Eye (tissue), 1 donor: ENCODE measurements at regions not wholly inside any gene's neighbourhood (a gene's known extent, or its start where the extent isn't known, plus 50 kb on each side); places are given as distances from the start of the nearest gene placed in this dataset.

Source experiments
- DNase-seq: peaks from one replicate; pipeline ENCODE4 v3.0.0-alpha.2; 2015

- DNase-seq, result no peak
These were observed 150.0 kb downstream of the LRIG2 start for GRCh38 chr1:113223040-113223439.

- no peak for DNase-seq
These were observed 150.5 kb downstream of the LRIG2 start for GRCh38 chr1:113223546-113223945.

DNA sequence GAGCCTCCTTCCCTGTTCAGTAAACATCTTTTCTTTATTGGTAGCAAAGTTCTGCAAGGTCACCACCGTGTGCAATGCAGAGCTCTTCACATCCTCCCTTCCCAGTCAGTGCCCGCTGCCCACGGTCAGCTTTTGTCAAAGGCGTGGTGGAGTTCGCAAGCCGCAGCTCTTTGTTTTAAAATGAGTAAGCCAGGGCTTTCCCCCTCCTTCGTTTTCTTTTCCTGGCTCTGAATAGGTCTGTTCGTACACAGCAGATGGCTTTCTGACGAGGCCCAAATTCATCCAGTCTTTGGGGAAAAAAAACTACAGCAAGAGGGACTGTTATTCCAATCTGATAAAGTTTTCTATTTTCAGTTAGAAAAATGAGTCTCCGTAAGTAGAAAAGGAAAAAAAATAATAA is 153.2 kb downstream of the LRIG2 start:
- no peak for DNase-seq

GRCh38 chr1:113231866-113232265 is 158.4 kb upstream of the MAGI3 start:
- DNase-seq, result no peak

DNA sequence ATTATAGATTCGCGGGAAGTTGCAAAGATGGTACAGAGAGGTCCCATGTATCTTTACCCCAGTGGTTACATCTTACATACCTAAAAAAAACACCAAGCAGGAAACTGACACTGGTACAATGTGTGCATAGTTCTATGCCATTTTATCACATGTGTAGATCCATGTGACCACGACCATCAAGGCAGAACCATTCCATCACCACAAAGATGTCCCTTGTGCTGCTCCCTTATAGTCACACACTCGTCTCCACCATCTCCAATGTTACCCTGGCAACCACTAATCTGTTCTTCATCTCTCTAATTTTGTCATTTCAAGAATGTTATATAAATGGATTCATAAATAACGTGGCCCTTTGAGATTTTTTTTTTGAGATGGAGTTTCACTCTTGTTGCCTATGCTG is 156.9 kb upstream of the MAGI3 start:
- no peak for DNase-seq

GRCh38 chr1:113241237-113241636 is 149.1 kb upstream of the MAGI3 start:
- DNase-seq, result no peak

DNA sequence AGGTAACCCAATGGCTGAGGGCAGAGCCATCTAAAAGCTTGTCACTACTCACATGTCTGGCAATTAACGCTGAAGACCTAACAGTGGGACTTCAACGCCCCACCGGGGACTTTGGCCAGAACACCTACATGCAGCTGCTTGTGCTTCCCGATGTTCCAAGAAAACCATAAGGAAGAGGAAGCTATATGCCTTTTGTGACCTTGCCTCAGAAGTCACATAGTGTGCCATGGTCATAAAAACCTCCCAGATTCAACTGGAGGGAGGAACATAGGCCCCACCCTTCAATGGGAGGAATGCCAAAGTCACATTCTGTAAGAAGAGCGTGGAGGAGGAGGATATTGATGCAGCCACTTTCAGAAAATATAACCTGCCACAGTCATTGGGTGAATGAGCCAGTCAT is 147.8 kb upstream of the MAGI3 start:
- no peak for DNase-seq

DNA sequence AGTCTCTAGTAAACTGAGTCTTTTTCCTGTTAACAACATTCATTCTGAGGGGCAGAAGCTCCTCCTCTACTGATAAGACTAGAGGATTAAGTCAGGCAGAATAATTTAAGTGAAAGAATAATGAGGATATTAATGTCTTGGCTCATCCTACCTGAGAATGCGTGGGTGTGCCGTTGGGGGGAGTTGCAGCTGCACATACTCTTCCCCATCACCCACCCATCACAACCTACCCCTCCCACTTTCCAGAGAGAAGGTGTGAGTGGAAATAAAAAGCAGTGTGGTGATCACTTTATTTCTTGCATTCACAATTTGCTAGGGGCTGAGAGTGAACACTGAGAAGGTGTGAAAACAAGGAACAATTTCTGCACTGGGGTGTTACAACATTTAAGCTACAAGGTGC is 146.8 kb upstream of the MAGI3 start:
- DNase-seq, result no peak

- no peak for DNase-seq
These were observed 146.0 kb upstream of the MAGI3 start for GRCh38 chr1:113244112-113244820.

DNA sequence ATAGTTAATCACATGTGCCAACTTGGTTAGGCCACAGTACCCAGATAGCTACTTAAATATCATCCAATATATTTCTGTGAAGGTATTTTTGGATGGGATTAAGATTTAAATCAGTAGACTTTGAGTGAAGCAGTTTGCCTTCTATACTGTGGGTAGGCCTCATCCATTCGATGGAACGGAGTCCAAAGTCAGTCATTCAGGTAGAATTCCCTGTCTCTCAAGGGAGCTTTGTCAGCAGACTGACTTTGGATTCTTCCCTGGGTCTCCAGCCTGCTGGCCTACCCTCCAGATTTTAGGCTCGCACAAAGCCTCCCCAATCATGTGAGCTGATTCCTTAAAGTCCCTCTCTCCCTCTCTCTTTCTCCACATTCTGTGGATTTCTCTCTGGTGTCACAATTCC is 145.1 kb upstream of the MAGI3 start:
- no peak for DNase-seq

DNA sequence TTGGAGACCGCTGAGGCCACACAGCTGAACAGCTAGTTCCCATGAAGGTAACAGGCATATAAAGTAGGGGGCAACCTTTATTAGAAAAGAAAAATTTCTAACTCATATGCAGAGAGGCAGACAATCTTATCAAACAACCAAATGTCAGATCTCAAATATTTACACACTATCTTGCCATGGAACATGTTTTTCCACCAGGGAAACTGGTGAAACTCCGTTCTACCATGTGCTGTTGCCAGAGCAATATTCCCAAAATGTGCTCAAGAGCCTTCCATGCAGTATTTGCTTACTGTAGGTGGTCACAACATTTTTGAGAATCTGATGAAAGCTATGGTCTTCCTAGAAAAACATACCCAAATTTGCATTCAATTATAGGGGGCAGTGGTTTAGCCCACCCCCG is 143.4 kb upstream of the MAGI3 start:
- DNase-seq, result no peak

GRCh38 chr1:113247355-113247754 is 143.0 kb upstream of the MAGI3 start:
- DNase-seq, result no peak

GRCh38 chr1:113247782-113248181 is 142.5 kb upstream of the MAGI3 start:
- no peak for DNase-seq

GRCh38 chr1:113248494-113248893 is 141.8 kb upstream of the MAGI3 start:
- no peak for DNase-seq

DNA sequence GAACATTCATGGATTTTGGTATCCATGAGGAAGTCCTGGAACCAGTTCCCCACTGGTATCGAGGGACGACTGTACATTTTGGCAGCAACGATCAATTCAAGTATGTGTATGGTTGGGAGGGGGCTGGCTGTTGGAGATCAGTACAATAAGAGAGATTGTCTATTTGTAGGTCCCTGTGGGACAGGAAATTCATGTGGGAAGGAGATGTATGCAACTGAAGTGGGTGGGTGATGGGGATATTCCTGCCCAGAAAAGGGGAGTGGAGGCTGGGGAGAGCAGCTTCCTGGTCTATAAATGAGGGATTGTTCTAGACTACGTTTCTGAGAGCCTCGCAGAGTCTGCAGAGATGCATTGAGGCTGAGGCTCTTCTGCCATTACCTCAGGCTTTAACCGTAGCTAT is 140.2 kb upstream of the MAGI3 start:
- no peak for DNase-seq

DNA sequence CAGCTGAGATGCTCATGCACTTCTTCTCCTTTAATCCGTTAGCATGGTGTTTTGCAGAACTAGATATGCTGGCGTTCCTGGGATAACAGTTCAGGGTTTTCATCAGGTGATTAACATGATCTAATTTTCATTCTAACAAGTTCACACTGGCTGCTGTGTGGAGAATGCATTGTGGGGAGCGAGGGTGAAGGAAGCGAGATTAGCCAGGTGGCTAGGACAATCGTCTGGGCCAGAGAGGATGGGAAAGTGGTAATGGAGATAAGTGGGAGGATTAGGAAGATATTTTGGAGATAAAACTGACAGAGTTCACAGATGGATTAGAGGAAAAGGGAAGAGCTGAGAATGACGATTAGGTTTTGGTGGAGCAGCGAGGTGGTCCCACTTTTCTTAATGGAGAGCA is 138.1 kb upstream of the MAGI3 start:
- no peak for DNase-seq

DNA sequence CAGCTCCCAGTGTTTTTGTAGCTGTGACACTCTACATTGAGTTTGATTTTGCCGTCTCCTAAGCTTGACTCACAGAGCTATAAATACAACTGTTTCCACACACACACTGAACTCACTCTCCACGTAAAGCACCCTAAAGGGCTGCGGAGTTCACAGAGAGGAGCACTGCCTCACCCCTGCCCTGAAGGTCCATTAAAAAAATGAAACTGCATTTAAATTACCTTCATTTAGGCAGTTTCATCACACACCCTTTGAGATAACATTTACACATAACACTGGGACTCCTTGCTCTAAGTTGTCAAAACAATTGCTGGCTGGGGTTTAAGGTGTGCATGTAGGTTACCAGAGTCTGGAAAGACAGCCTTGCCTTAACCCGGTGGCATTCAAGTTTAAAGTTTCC is 137.1 kb upstream of the MAGI3 start:
- no peak for DNase-seq

- peak; percentile 39 for DNase-seq
These were observed 136.7 kb upstream of the MAGI3 start for GRCh38 chr1:113253590-113253989.

DNA sequence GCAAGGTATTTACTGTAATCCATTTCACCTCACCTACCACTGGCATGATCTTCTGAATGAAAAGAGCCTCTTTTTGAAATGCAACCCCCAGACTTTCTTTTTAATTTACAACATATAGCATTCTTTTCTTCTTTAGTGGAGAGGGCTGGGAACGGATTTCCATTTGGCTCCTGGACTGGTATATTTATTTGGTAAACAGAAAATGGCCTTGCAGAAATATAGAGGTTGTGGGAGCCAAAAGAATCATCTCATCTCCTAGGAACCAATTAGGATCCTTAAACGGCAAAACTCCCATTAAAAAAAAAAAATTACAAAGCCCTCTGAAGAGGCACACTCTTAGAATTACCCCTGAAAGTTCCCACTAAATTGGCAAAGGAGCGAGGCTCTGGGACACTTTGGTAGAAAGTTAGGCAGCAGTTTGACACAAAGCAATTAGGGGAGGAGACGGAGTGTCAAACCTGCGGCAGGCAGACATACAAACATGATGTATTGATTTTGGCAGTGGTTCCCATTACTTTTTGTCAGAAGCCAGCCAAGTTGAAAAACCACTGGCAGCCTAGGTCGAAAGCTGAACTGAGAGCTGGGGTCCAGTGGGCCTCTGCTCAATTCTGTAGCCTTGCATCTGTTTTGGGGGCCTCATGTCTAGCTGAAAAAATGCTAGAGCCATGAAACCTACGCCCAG is 135.1 kb upstream of the MAGI3 start:
- peak; percentile 81 for DNase-seq

- DNase-seq, result peak; percentile 79
These were observed 134.5 kb upstream of the MAGI3 start for GRCh38 chr1:113255720-113256347.

- DNase-seq, result no peak
These were observed 134.0 kb upstream of the MAGI3 start for GRCh38 chr1:113256348-113256729.

- no peak for DNase-seq
These were observed 130.3 kb upstream of the MAGI3 start for GRCh38 chr1:113259988-113260387.

DNA sequence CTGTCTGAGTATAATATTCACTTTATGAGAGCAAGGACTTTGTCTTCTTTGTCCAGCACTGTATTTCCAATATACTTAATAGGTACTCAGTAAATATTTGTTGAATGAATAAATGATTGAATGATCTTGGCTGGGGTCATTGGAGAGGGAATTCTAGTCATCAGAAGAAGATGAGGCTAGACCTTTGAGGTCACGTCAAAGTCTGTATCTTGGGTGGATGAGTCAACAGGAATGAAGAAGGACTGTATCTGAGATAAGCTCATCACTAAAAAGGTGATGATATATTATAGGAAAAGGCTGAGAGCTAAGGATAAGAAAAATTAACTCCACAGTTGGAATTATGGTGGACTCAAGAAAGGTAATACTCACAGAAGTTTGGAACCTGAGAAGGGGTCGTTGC is 125.1 kb upstream of the MAGI3 start:
- DNase-seq, result no peak

DNA sequence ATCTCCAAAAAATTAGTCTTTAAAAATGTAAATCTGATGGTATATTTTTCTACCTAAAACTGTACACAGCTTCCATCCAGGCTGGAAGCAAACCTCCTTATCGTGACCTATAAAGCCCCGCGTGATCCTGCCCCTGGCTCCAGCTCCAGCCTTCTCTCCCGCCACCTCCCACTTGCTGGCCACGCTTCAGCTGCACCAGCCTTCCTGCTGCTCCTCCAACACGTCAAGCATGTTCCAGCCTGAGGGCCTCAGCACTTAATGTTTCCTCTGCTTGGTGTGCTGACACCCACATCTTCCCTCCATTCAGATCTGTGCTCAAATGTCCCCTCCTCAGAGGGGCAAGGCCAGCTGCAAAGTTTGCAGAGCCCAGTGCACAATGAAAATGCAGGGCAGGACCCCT is 123.5 kb upstream of the MAGI3 start:
- no peak for DNase-seq
